Endothelial cell of umbilical vein (primary cell): ENCODE measurements at regions not wholly inside any gene's neighbourhood (a gene's known extent, or its start where the extent isn't known, plus 50 kb on each side); places are given as distances from the start of the nearest gene placed in this dataset.

Source experiments
- BruUV-seq: library from RNA; stranded (reverse); fragments of 400-500 nt; replicated peaks from 2 replicates; lab custom pipeline; 2021; lab: Mats Ljungman, UMichigan
- CTCF ChIA-PET: fragments of 300-600, 350-600 bp; sonication (Branson Sonifier 250); formaldehyde crosslinking; loops from one replicate; lab custom pipeline; 2021; ENCODE audit warnings: antibody characterized with exemption, inconsistent platforms; lab: Charles Lee
- POLR2A ChIA-PET: fragments of 300-600, 350-600 bp; sonication (Branson Sonifier 250); formaldehyde crosslinking; loops from one replicate; lab custom pipeline; 2021; ENCODE audit warnings: antibody characterized with exemption, inconsistent platforms; lab: Charles Lee
- DNase-seq: peaks from one replicate; pipeline ENCODE4 v3.0.0-alpha.2; 2011; ENCODE audit warnings: low read depth, low spot score
- FAIRE-seq: peaks from 2 replicates; lab custom pipeline; 2011; peaks lifted over from hg19 to GRCh38; lab: Jason Lieb, UNC
- H2AFZ ChIP-seq: 2 replicates; pipeline ENCODE4 v1.6.0; 2012; ENCODE audit warnings: low read depth, low read length, control low read depth, inconsistent platforms
- H3K27ac ChIP-seq: 2 replicates; pipeline ENCODE4 v1.5.1; 2011; ENCODE audit warnings: low read depth, mild to moderate bottlenecking, control low read depth, low read length, moderate library complexity; ENCODE audit not compliant: insufficient read depth
- H3K27me3 ChIP-seq, 2 experiments: 2 replicates each; pipeline versions ENCODE4 v1.6.0 to v1.6.1; 2011; ENCODE audit warnings: low read length in 2 of 2, mixed read lengths in 1 of 2; ENCODE audit not compliant: control insufficient read depth in 2 of 2, insufficient read depth in 2 of 2
- H3K36me3 ChIP-seq, 2 experiments: 2 replicates in 1 of 2; 3 replicates in 1 of 2; pipeline ENCODE4 v1.5.1; 2011; ENCODE audit warnings: low read length in 2 of 2, mild to moderate bottlenecking in 1 of 2, moderate library complexity in 1 of 2; ENCODE audit not compliant: control insufficient read depth in 2 of 2, insufficient read depth in 2 of 2; ENCODE audit errors: extremely low read depth in 1 of 2
- H3K4me1 ChIP-seq: 3 replicates; pipeline ENCODE4 v1.5.1; 2011; ENCODE audit warnings: mild to moderate bottlenecking, low read length; ENCODE audit not compliant: control insufficient read depth, insufficient read depth; ENCODE audit errors: extremely low read depth
- H3K4me2 ChIP-seq: 2 replicates; pipeline ENCODE4 v1.6.1; 2011; ENCODE audit warnings: low read length, control low read depth, mixed read lengths; ENCODE audit not compliant: insufficient read depth
- H3K4me3 ChIP-seq, 3 experiments: fragments of 200-600 bp in 1 of 3; sonication (generic), shearing (Covaris generic) in 1 of 3; replicated peaks in 1 of 3; 2 replicates each; pipeline ENCODE4 v1.5.1; 2011 to 2016; ENCODE audit warnings: control low read depth in 3 of 3, low read length in 3 of 3, mild to moderate bottlenecking in 2 of 3, inconsistent platforms in 1 of 3, low read depth in 1 of 3, moderate library complexity in 1 of 3; ENCODE audit not compliant: insufficient read depth in 1 of 3
- H3K79me2 ChIP-seq: 2 replicates; pipeline ENCODE4 v1.6.0; 2012; ENCODE audit warnings: low read length, inconsistent platforms; ENCODE audit not compliant: control insufficient read depth, insufficient read depth
- H3K9ac ChIP-seq: replicated peaks from 2 replicates; pipeline ENCODE3; 2011; ENCODE audit warnings: low read length, control low read depth; ENCODE audit not compliant: insufficient read depth; ENCODE audit errors: extremely low read depth
- H3K9me1 ChIP-seq: replicated peaks from 3 replicates; pipeline ENCODE4 v1.6.0; 2011; ENCODE audit warnings: mild to moderate bottlenecking, low read length; ENCODE audit not compliant: control insufficient read depth, insufficient read depth; ENCODE audit errors: extremely low read depth
- H3K9me3 ChIP-seq: replicated peaks from 2 replicates; pipeline ENCODE4 v1.5.1; 2012; ENCODE audit warnings: low read length, inconsistent platforms; ENCODE audit not compliant: control insufficient read depth, insufficient read depth
- H4K20me1 ChIP-seq: replicated peaks from 2 replicates; pipeline ENCODE3; 2011; ENCODE audit warnings: mild to moderate bottlenecking, low read length; ENCODE audit not compliant: control insufficient read depth, insufficient read depth; ENCODE audit errors: extremely low read depth
- CTCF ChIP-seq, 2 donors: IDR thresholded peaks; 1 replicate in 1 of 2; 2 replicates in 1 of 2; pipeline ENCODE4 v1.5.1; 2011; ENCODE audit warnings: low read length in 2 of 2, mild to moderate bottlenecking in 2 of 2, moderate library complexity in 2 of 2, control low read depth in 1 of 2, inconsistent platforms in 1 of 2, low read depth in 1 of 2; ENCODE audit not compliant: insufficient read depth in 1 of 2; ENCODE audit errors: extremely low read depth in 1 of 2
- EZH2 ChIP-seq: IDR thresholded peaks from 2 replicates; pipeline ENCODE4 v1.6.1; 2012; ENCODE audit warnings: borderline replicate concordance, low read depth, mild to moderate bottlenecking, moderate library complexity, low read length, inconsistent platforms; ENCODE audit not compliant: severe bottlenecking
- FOS ChIP-seq: IDR thresholded peaks from 2 replicates; pipeline ENCODE4 v1.6.1; 2011; ENCODE audit warnings: mild to moderate bottlenecking, low read length, moderate library complexity, borderline replicate concordance; ENCODE audit not compliant: insufficient read depth
- GATA2 ChIP-seq: IDR thresholded peaks from 2 replicates; pipeline ENCODE4 v1.7.0; 2011; ENCODE audit warnings: low read depth, mild to moderate bottlenecking, moderate library complexity, mixed read lengths, low read length; ENCODE audit not compliant: insufficient read length, insufficient read depth
- JUN ChIP-seq: IDR thresholded peaks from 2 replicates; pipeline ENCODE4 v1.6.1; 2011; ENCODE audit warnings: borderline replicate concordance, low read depth; ENCODE audit not compliant: insufficient read length, insufficient read depth
- MAX ChIP-seq: IDR thresholded peaks from 2 replicates; pipeline ENCODE4 v1.6.1; 2011; ENCODE audit not compliant: insufficient read depth, insufficient read length
- MYC ChIP-seq: IDR thresholded peaks from one replicate; pipeline ENCODE4 v1.6.1; 2011; ENCODE audit warnings: mild to moderate bottlenecking, low read depth, low read length
- POLR2A ChIP-seq: IDR thresholded peaks from 2 replicates; pipeline ENCODE4 v1.6.1; 2012; ENCODE audit warnings: low read depth, mild to moderate bottlenecking, control low read depth, low read length
- dilution Hi-C: fragments of 300-500 bp; cut with MboI; formaldehyde crosslinking; loops from one replicate; pipeline ENCODE4 v1.15.0; 2019; ENCODE audit warnings: low sequenced_read_pairs; ENCODE audit not compliant: extremely low pct_ligation_motif_present
- intact Hi-C: fragments of 100-400 bp; cut with micrococcal nuclease; formaldehyde crosslinking; loops from one replicate; pipeline ENCODE4 v1.10.0; 2022

GRCh38 chr1:67980028-67980427 is 70.4 kb downstream of the DIRAS3 start:
- no peak overlapping the region for H3K4me3 ChIP-seq
- H4K20me1 ChIP-seq: no peaks in the 10 kb centered on the region
- H3K79me2 ChIP-seq: no peaks in the 10 kb centered on the region
- H3K9ac ChIP-seq: no peak overlapping the region
- POLR2A ChIA-PET: no interaction called here
- dilution Hi-C loops: no loop called here
- peaks cover 2% of the 10 kb centered on the region for H3K4me1 ChIP-seq
- no peak for DNase-seq
- H3K27ac ChIP-seq: no peak overlapping the region
- H3K27me3 ChIP-seq: no peaks in the 10 kb centered on the region
- no peaks in the 10 kb centered on the region for H3K9me3 ChIP-seq
- H3K4me2 ChIP-seq: no peak overlapping the region
- no TSS peak for BruUV-seq
- no peaks in the 10 kb centered on the region for H3K9me1 ChIP-seq
- intact Hi-C loops: no loop called here
- FAIRE-seq: no peak
- TF ChIP-seq MYC (no peak), FOS (no peak), JUN (no peak), POLR2A (no peak), MAX (no peak), GATA2 (no peak), CTCF (IDR thresholded peaks at IDR 0.05; ENCODE audit: extremely low read depth in 1 of 2, insufficient read depth in 1 of 2, low read depth in 1 of 2, low read length in 2 of 2) (no peak), EZH2 (no peak)
- CTCF ChIA-PET: no interaction called here
- H2AFZ ChIP-seq: no peak overlapping the region
- H3K36me3 ChIP-seq: no peaks in the 10 kb centered on the region
